HEK293 (cell line): ENCODE measurements at regions not wholly inside any gene's neighbourhood (a gene's known extent, or its start where the extent isn't known, plus 50 kb on each side); places are given as distances from the start of the nearest gene placed in this dataset.

Experiments
- CTCF ChIA-PET: fragments of 350-600 bp; formaldehyde crosslinking; extraction: SDS; loops from one replicate; lab custom pipeline; 2021; ENCODE audit warnings: antibody characterized with exemption; lab: Yijun Ruan, JAX
- POLR2A ChIA-PET: fragments of 300-600 bp; formaldehyde crosslinking; extraction: SDS; loops from one replicate; lab custom pipeline; 2020; ENCODE audit warnings: antibody characterized with exemption, inconsistent platforms; lab: Yijun Ruan, JAX
- H3K27ac ChIP-seq: fragments of 200-500 bp; sonication (Bioruptor generic); 2 replicates; pipeline ENCODE4 v1.5.1; 2014; ENCODE audit warnings: low read depth, low read length, control low read depth, inconsistent platforms; ENCODE audit errors: extremely low read depth
- H3K36me3 ChIP-seq, 2 experiments: fragments of 200-500 bp in 1 of 2; sonication (Bioruptor generic) in 1 of 2; 1 replicate in 1 of 2; 2 replicates in 1 of 2; pipeline ENCODE4 v1.5.1; 2014 to 2017; ENCODE audit warnings: inconsistent platforms in 2 of 2, low read length in 2 of 2; ENCODE audit not compliant: control insufficient read depth in 2 of 2, insufficient read depth in 1 of 2
- H3K4me1 ChIP-seq: fragments of 200-500 bp; sonication (Bioruptor generic); 2 replicates; pipeline ENCODE4 v1.5.1; 2014; ENCODE audit warnings: mild to moderate bottlenecking, low read length, inconsistent platforms; ENCODE audit not compliant: control insufficient read depth, insufficient read depth
- H3K4me3 ChIP-seq: 2 replicates; pipeline ENCODE4 v1.5.1; 2011; ENCODE audit warnings: low read depth, mild to moderate bottlenecking, control low read depth, low read length, moderate library complexity
- H3K9me3 ChIP-seq: fragments of 200-500 bp; sonication (Bioruptor generic); 2 replicates; pipeline ENCODE4 v1.5.1; 2014; ENCODE audit warnings: low read depth, low read length, inconsistent platforms; ENCODE audit not compliant: control insufficient read depth, insufficient read depth
- EGR2 ChIP-seq: fragments of 450-650 bp; formaldehyde crosslinking; IDR thresholded peaks from 2 replicates; pipeline ENCODE4 v1.5.1; 2016; ENCODE audit warnings: low read depth, missing biosample characterization, missing genetic modification characterization
- FEZF1 ChIP-seq: fragments of 450-650 bp; formaldehyde crosslinking; IDR thresholded peaks from 2 replicates; pipeline ENCODE4 v1.5.1; 2016; ENCODE audit warnings: missing biosample characterization, missing genetic modification characterization
- GLI2 ChIP-seq: fragments of 450-650 bp; formaldehyde crosslinking; IDR thresholded peaks from 2 replicates; pipeline ENCODE4; 2017; ENCODE audit warnings: missing biosample characterization, missing genetic modification characterization, low read depth, borderline replicate concordance
- GLI4 ChIP-seq: fragments of 450-650 bp; formaldehyde crosslinking; IDR thresholded peaks from 2 replicates; pipeline ENCODE4 v1.5.1; 2016; ENCODE audit warnings: missing biosample characterization, missing genetic modification characterization
- KLF1 ChIP-seq: fragments of 450-650 bp; formaldehyde crosslinking; IDR thresholded peaks from 2 replicates; pipeline ENCODE4 v1.5.1; 2016; ENCODE audit warnings: missing biosample characterization, missing genetic modification characterization
- KLF8 ChIP-seq: fragments of 450-650 bp; formaldehyde crosslinking; IDR thresholded peaks from 2 replicates; pipeline ENCODE4 v1.5.1; 2016; ENCODE audit warnings: missing biosample characterization, missing genetic modification characterization
- OSR2 ChIP-seq: fragments of 450-650 bp; formaldehyde crosslinking; IDR thresholded peaks from 2 replicates; pipeline ENCODE4 v1.5.1; 2016; ENCODE audit warnings: missing biosample characterization, missing genetic modification characterization
- OVOL3 ChIP-seq: fragments of 450-650 bp; formaldehyde crosslinking; IDR thresholded peaks from 2 replicates; pipeline ENCODE4 v1.5.1; 2016; ENCODE audit warnings: missing biosample characterization, missing genetic modification characterization
- SALL2 ChIP-seq: fragments of 450-650 bp; formaldehyde crosslinking; IDR thresholded peaks from 2 replicates; pipeline ENCODE4 v1.5.0; 2017; ENCODE audit warnings: missing biosample characterization, mild to moderate bottlenecking, missing genetic modification characterization, borderline replicate concordance
- SP2 ChIP-seq: fragments of 450-650 bp; formaldehyde crosslinking; IDR thresholded peaks from 2 replicates; pipeline ENCODE4 v1.5.1; 2016; ENCODE audit warnings: missing biosample characterization, missing genetic modification characterization
- ZFHX2 ChIP-seq: fragments of 450-650 bp; formaldehyde crosslinking; conservative IDR thresholded peaks from 2 replicates; pipeline ENCODE4 v1.5.1; 2016; ENCODE audit warnings: missing biosample characterization, missing genetic modification characterization
- ZNF114 ChIP-seq: fragments of 450-650 bp; formaldehyde crosslinking; IDR thresholded peaks from 2 replicates; pipeline ENCODE4 v1.5.0; 2017; ENCODE audit warnings: missing biosample characterization, missing genetic modification characterization
- ZNF146 ChIP-seq: fragments of 450-650 bp; formaldehyde crosslinking; IDR thresholded peaks from 2 replicates; pipeline ENCODE4 v1.5.1; 2016; ENCODE audit warnings: missing biosample characterization, missing genetic modification characterization
- ZNF184 ChIP-seq: fragments of 450-650 bp; IDR thresholded peaks from 2 replicates; pipeline ENCODE4 v1.5.1; 2018; ENCODE audit warnings: missing biosample characterization, mild to moderate bottlenecking, missing genetic modification characterization
- ZNF221 ChIP-seq: fragments of 450-650 bp; formaldehyde crosslinking; IDR thresholded peaks from 2 replicates; pipeline ENCODE4 v1.5.1; 2017; ENCODE audit warnings: missing biosample characterization, missing genetic modification characterization, borderline replicate concordance
- ZNF292 ChIP-seq: fragments of 450-650 bp; formaldehyde crosslinking; IDR thresholded peaks from 2 replicates; pipeline ENCODE4 v1.5.1; 2016; ENCODE audit warnings: low read depth, missing biosample characterization, missing genetic modification characterization, borderline replicate concordance
- ZNF302 ChIP-seq: fragments of 450-650 bp; formaldehyde crosslinking; IDR thresholded peaks from 2 replicates; pipeline ENCODE4 v1.5.1; 2016; ENCODE audit warnings: missing biosample characterization, missing genetic modification characterization, low read depth
- ZNF521 ChIP-seq: fragments of 450-650 bp; formaldehyde crosslinking; IDR thresholded peaks from 2 replicates; pipeline ENCODE4 v1.5.1; 2017; ENCODE audit warnings: missing biosample characterization, mild to moderate bottlenecking, missing genetic modification characterization
- ZNF530 ChIP-seq: fragments of 450-650 bp; formaldehyde crosslinking; IDR thresholded peaks from 2 replicates; pipeline ENCODE4 v1.5.1; 2016; ENCODE audit warnings: low read depth, missing biosample characterization, missing genetic modification characterization
- ZNF544 ChIP-seq: fragments of 450-650 bp; formaldehyde crosslinking; IDR thresholded peaks from 2 replicates; pipeline ENCODE4 v1.5.0; 2017; ENCODE audit warnings: missing biosample characterization, missing genetic modification characterization
- ZNF549 ChIP-seq: fragments of 450-650 bp; IDR thresholded peaks from 2 replicates; pipeline ENCODE4 v1.5.1; 2018; ENCODE audit warnings: missing biosample characterization, missing genetic modification characterization, mild to moderate bottlenecking, inconsistent platforms, moderate library complexity
- ZNF585B ChIP-seq: fragments of 450-650 bp; formaldehyde crosslinking; IDR thresholded peaks from 2 replicates; pipeline ENCODE4 v1.5.1; 2016; ENCODE audit warnings: missing biosample characterization, missing genetic modification characterization
- ZNF596 ChIP-seq: fragments of 450-650 bp; IDR thresholded peaks from 2 replicates; pipeline ENCODE4 v1.5.0; 2018; ENCODE audit warnings: missing biosample characterization, mild to moderate bottlenecking, missing genetic modification characterization, moderate library complexity
- ZNF776 ChIP-seq: fragments of 450-650 bp; formaldehyde crosslinking; IDR thresholded peaks from 2 replicates; pipeline ENCODE4 v1.5.0; 2017; ENCODE audit warnings: missing biosample characterization, missing genetic modification characterization, borderline replicate concordance
- TF ChIP-seq, protein P1 (sequence below): fragments of 450-650 bp; formaldehyde crosslinking; IDR thresholded peaks from 2 replicates; pipeline ENCODE4 v1.5.1; 2016; ENCODE audit warnings: missing biosample characterization, missing genetic modification characterization
- TF ChIP-seq, protein P2 (sequence below): fragments of 450-650 bp; formaldehyde crosslinking; IDR thresholded peaks from 2 replicates; pipeline ENCODE4 v1.5.1; 2016; ENCODE audit warnings: missing biosample characterization, missing genetic modification characterization
- TF ChIP-seq, protein P3 (sequence below): fragments of 450-650 bp; formaldehyde crosslinking; IDR thresholded peaks from 2 replicates; pipeline ENCODE4 v1.5.1; 2016; ENCODE audit warnings: missing biosample characterization, missing genetic modification characterization
- TF ChIP-seq, protein P4 (sequence below): fragments of 450-650 bp; formaldehyde crosslinking; conservative IDR thresholded peaks from 2 replicates; pipeline ENCODE4 v1.5.1; 2016; ENCODE audit warnings: low read depth, missing biosample characterization, missing genetic modification characterization

DNA sequence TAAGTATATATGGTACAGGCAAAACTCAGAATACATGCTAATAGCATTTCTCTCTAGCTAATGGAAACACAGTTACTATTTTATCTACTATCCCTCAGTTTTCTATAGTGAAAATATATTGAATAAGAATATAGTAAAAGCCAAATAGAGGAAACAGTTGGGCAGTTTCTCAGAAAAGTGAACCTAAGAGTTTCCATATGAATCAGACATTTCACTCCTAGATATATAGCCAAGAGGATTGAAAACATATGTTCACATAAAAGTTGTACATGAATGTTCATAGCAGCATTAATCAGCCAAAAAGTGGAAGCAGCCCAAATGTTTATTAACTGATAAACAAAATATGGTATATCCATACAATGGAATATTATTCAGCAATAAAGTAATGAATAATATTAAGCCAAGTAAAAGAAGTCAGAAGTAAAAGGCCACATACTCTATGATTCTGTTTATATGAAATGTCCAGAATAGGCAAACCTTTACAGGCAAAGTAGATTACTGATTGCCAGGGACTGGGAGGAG, 134.6 kb downstream of the CYB561 start:
- Histone ChIP-seq H3K9me3 (no peaks in the 10 kb centered on the region), H3K27ac (no peak overlapping the region), H3K4me1 (no peaks in the 10 kb centered on the region), H3K4me3 (no peak overlapping the region), H3K36me3 (peaks cover 0 to 5% of the 10 kb centered on the region in 2 experiments; a peak in 2 of 3 replicates)
- POLR2A ChIA-PET, result no interaction called here
- TF ChIP-seq ZNF292 (no peak), EGR2 (tag by site-specific recombination) (no peak), ZNF530 (tag by site-specific recombination) (no peak), KLF8 (tag by site-specific recombination) (no peak), GLI4 (no peak), ZNF544 (tag by site-specific recombination) (no peak), OVOL3 (tag by site-specific recombination) (no peak), ZNF114 (no peak)
- TF ChIP-seq, protein P1, sequence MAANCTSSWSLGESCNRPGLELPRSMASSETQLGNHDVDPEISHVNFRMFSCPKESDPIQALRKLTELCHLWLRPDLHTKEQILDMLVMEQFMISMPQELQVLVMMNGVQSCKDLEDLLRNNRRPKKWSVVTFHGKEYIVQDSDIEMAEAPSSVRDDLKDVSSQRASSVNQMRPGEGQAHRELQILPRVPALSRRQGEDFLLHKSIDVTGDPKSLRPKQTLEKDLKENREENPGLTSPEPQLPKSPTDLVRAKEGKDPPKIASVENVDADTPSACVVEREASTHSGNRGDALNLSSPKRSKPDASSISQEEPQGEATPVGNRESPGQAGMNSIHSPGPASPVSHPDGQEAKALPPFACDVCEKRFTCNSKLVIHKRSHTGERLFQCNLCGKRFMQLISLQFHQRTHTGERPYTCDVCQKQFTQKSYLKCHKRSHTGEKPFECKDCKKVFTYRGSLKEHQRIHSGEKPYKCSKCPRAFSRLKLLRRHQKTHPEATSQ, result no peak
- TF ChIP-seq, protein P2, sequence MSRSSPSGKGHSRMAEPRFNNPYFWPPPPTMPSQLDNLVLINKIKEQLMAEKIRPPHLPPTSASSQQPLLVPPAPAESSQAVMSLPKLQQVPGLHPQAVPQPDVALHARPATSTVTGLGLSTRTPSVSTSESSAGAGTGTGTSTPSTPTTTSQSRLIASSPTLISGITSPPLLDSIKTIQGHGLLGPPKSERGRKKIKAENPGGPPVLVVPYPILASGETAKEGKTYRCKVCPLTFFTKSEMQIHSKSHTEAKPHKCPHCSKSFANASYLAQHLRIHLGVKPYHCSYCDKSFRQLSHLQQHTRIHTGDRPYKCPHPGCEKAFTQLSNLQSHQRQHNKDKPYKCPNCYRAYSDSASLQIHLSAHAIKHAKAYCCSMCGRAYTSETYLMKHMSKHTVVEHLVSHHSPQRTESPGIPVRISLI (tag by site-specific recombination), result no peak
- CTCF ChIA-PET, result no interaction called here

DNA sequence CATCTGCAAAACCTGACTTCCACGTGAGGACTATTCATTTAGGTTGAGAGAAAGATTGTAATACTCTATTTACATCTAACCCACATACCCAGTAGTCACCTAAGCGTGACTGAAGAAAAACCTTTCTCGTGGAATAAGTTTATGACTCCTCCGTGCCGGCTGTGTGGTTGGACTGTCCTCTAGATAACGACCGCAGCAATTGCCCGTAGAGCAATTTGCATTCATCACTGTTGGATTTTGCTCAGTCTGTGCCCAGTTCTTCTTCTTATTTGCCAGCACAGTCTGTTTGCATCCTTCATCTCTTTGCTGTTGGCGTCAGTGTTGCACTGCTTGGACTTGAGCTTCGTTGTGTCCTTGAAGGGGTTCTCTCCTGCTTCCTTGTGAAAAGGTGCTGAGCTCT, 131.3 kb downstream of the CYB561 start:
- CTCF ChIA-PET, result interaction anchor here (0.5 to 1.2 kb wide), 3 partner anchors 77 to 333 kb away, joined by 3 to 4 read pairs (median 3); no protein-coding TSS in a partner anchor
- Histone ChIP-seq H3K4me1 (no peaks in the 10 kb centered on the region), H3K27ac (no peak overlapping the region), H3K4me3 (no peak overlapping the region), H3K9me3 (no peaks in the 10 kb centered on the region), H3K36me3 (peaks cover 0 to 5% of the 10 kb centered on the region in 2 experiments; a peak in 2 of 3 replicates)
- POLR2A ChIA-PET, result no interaction called here
- TF ChIP-seq KLF1 (tag by site-specific recombination), result no peak
- TF ChIP-seq ZNF521 (tag by site-specific recombination), result no peak
- TF ChIP-seq, protein P3, sequence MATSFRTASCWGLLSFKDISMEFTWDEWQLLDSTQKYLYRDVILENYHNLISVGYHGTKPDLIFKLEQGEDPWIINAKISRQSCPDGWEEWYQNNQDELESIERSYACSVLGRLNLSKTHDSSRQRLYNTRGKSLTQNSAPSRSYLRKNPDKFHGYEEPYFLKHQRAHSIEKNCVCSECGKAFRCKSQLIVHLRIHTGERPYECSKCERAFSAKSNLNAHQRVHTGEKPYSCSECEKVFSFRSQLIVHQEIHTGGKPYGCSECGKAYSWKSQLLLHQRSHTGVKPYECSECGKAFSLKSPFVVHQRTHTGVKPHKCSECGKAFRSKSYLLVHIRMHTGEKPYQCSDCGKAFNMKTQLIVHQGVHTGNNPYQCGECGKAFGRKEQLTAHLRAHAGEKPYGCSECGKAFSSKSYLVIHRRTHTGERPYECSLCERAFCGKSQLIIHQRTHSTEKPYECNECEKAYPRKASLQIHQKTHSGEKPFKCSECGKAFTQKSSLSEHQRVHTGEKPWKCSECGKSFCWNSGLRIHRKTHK (tag by site-specific recombination), result no peak
- TF ChIP-seq ZNF221 (tag by site-specific recombination), result no peak
- no peak for TF ChIP-seq GLI4
- TF ChIP-seq SALL2, result no peak
- no peak for TF ChIP-seq ZNF146 (tag by site-specific recombination)
- TF ChIP-seq ZNF585B (tag by site-specific recombination), result no peak
- no peak for TF ChIP-seq ZNF549 (tag by site-specific recombination)
- no peak for TF ChIP-seq ZNF596 (tag by site-specific recombination)
- TF ChIP-seq OSR2, result no peak
- no peak for TF ChIP-seq SP2
- TF ChIP-seq FEZF1, result no peak
- no peak for TF ChIP-seq GLI2
- no peak for TF ChIP-seq ZFHX2 (tag by site-specific recombination)
- no peak for TF ChIP-seq ZNF776 (tag by site-specific recombination)
- TF ChIP-seq, protein P4, sequence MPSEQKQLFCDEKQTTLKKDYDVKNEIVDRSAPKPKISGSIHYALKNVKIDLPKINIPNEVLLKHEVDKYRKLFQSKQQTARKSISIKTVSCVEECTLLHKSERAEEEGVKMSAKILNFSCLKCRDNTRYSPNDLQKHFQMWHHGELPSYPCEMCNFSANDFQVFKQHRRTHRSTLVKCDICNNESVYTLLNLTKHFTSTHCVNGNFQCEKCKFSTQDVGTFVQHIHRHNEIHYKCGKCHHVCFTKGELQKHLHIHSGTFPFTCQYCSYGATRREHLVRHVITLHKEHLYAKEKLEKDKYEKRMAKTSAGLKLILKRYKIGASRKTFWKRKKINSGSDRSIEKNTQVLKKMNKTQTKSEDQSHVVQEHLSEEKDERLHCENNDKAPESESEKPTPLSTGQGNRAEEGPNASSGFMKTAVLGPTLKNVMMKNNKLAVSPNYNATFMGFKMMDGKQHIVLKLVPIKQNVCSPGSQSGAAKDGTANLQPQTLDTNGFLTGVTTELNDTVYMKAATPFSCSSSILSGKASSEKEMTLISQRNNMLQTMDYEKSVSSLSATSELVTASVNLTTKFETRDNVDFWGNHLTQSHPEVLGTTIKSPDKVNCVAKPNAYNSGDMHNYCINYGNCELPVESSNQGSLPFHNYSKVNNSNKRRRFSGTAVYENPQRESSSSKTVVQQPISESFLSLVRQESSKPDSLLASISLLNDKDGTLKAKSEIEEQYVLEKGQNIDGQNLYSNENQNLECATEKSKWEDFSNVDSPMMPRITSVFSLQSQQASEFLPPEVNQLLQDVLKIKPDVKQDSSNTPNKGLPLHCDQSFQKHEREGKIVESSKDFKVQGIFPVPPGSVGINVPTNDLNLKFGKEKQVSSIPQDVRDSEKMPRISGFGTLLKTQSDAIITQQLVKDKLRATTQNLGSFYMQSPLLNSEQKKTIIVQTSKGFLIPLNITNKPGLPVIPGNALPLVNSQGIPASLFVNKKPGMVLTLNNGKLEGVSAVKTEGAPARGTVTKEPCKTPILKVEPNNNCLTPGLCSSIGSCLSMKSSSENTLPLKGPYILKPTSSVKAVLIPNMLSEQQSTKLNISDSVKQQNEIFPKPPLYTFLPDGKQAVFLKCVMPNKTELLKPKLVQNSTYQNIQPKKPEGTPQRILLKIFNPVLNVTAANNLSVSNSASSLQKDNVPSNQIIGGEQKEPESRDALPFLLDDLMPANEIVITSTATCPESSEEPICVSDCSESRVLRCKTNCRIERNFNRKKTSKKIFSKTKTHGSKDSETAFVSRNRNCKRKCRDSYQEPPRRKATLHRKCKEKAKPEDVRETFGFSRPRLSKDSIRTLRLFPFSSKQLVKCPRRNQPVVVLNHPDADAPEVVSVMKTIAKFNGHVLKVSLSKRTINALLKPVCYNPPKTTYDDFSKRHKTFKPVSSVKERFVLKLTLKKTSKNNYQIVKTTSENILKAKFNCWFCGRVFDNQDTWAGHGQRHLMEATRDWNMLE (tag by site-specific recombination), result no peak
- no peak for TF ChIP-seq ZNF302 (tag by site-specific recombination)
- TF ChIP-seq ZNF184 (tag by site-specific recombination), result no peak
